Upper lobe of left lung (tissue), 6 donors: ENCODE measurements at regions not wholly inside any gene's neighbourhood (a gene's known extent, or its start where the extent isn't known, plus 50 kb on each side); places are given as distances from the start of the nearest gene placed in this dataset.

Experiments
- ATAC-seq, 2 donors: fragments of 200-7000 bp; cut with Tn5 transposase; one replicate each; pipeline ENCODE4 v1.9.1; 2022; ENCODE audit warnings: mild to moderate bottlenecking in 2 of 2, moderate library complexity in 2 of 2; ENCODE audit not compliant: low FRiP score in 2 of 2
- DNase-seq, 2 donors: peaks; one replicate each; pipeline ENCODE4 v3.0.0-alpha.2; 2019 to 2020
- H3K27ac ChIP-seq, 4 donors: fragments of 200-600 bp; sonication (generic); one replicate each; pipeline ENCODE4 v1.5.1; 2016 to 2019
- H3K27me3 ChIP-seq, 4 donors: fragments of 200-600 bp; sonication (generic); one replicate each; pipeline ENCODE4 v1.5.1; 2017 to 2019
- H3K36me3 ChIP-seq, 4 donors: fragments of 200-600 bp; sonication (generic); one replicate each; pipeline ENCODE4 v1.5.1; 2016 to 2019
- H3K4me1 ChIP-seq, 4 donors: fragments of 200-600 bp; sonication (generic); one replicate each; pipeline ENCODE4 v1.5.1; 2018 to 2019
- H3K4me3 ChIP-seq, 4 donors: fragments of 200-600 bp; sonication (generic); one replicate each; pipeline ENCODE4 v1.5.1; 2017 to 2019; ENCODE audit warnings: mild to moderate bottlenecking in 2 of 4, moderate library complexity in 1 of 4
- H3K9me3 ChIP-seq, 4 donors: fragments of 200-600 bp; sonication (generic); one replicate each; pipeline ENCODE4 v1.5.1; 2018 to 2019
- EP300 ChIP-seq, 4 donors: sonication (generic); formaldehyde crosslinking; IDR thresholded peaks; one replicate each; pipeline ENCODE4 v1.5.1; 2017; ENCODE audit warnings: antibody characterized with exemption in 4 of 4, control low read depth in 2 of 4
- POLR2A ChIP-seq, 4 donors: fragments of 450-650 bp; IDR thresholded peaks; one replicate each; pipeline ENCODE4 v1.5.1; 2016 to 2017; ENCODE audit warnings: antibody characterized with exemption in 4 of 4, mild to moderate bottlenecking in 2 of 4
- POLR2AphosphoS5 ChIP-seq, 2 donors: sonication (generic); formaldehyde crosslinking; IDR thresholded peaks; one replicate each; pipeline ENCODE4 v1.5.1; 2017; ENCODE audit warnings: antibody characterized with exemption in 2 of 2
- WGBS, 2 donors: methylation state at CpG; one replicate each; pipeline ENCODE4 v1.1.5; 2017 to 2018; 5-methylcytosine and 5-hydroxymethylcytosine counted together
- TF ChIP-seq, protein P1 (sequence below), 6 experiments: fragments of 450-650 bp in 4 of 6; fragments of 200-600 bp in 2 of 6; sonication (generic) in 2 of 6; IDR thresholded peaks; one replicate each; pipeline ENCODE4 v1.5.1; 2016 to 2019; ENCODE audit warnings: antibody characterized with exemption in 6 of 6
- donor health status: DM: no; HTN: no; CAD: no; lungs with moderate emphysema.
- donor health status: DM: no; HTN: yes; CAD: no; lungs with severe emphysema.

DNA sequence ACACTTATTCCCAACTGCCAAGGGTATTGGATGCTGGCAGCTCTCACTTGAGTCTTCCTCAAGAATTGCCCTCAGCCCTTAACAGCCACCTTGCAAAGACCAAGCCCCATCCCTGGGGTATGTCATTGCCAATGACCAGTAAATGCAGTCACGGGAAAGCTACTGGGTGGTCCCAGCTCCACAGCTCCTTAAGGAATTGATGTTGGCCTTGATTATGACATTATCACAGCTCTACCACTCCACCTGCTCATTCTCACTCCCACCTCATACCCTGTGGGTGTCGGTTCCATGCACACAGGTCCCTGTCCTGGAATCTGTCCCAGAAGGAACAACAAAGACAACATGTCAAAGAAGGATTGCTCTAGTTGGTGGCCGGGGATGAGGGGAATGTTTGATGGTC is 60.5 kb upstream of the GJB5 start:
- WGBS, 2 donors, result 80 to 87% methylated on average over 2 to 3 of the region's 3 CpGs
- TF ChIP-seq, protein P1, sequence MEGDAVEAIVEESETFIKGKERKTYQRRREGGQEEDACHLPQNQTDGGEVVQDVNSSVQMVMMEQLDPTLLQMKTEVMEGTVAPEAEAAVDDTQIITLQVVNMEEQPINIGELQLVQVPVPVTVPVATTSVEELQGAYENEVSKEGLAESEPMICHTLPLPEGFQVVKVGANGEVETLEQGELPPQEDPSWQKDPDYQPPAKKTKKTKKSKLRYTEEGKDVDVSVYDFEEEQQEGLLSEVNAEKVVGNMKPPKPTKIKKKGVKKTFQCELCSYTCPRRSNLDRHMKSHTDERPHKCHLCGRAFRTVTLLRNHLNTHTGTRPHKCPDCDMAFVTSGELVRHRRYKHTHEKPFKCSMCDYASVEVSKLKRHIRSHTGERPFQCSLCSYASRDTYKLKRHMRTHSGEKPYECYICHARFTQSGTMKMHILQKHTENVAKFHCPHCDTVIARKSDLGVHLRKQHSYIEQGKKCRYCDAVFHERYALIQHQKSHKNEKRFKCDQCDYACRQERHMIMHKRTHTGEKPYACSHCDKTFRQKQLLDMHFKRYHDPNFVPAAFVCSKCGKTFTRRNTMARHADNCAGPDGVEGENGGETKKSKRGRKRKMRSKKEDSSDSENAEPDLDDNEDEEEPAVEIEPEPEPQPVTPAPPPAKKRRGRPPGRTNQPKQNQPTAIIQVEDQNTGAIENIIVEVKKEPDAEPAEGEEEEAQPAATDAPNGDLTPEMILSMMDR (IDR thresholded peaks at IDR 0.05), result no peak
- TF ChIP-seq POLR2A (IDR thresholded peaks at IDR 0.05) (no peak), EP300 (IDR thresholded peaks at IDR 0.05) (no peak), POLR2AphosphoS5 (IDR thresholded peaks at IDR 0.05) (no peak)
- ATAC-seq, result no peak
- H3K36me3 ChIP-seq, result no peaks in the 10 kb centered on the region
- H3K4me3 ChIP-seq, result no peak overlapping the region
- H3K27me3 ChIP-seq, result no peaks in the 10 kb centered on the region
- DNase-seq, result no peak
- no peaks in the 10 kb centered on the region for H3K4me1 ChIP-seq
- no peak overlapping the region for H3K27ac ChIP-seq
- no peaks in the 10 kb centered on the region for H3K9me3 ChIP-seq

DNA sequence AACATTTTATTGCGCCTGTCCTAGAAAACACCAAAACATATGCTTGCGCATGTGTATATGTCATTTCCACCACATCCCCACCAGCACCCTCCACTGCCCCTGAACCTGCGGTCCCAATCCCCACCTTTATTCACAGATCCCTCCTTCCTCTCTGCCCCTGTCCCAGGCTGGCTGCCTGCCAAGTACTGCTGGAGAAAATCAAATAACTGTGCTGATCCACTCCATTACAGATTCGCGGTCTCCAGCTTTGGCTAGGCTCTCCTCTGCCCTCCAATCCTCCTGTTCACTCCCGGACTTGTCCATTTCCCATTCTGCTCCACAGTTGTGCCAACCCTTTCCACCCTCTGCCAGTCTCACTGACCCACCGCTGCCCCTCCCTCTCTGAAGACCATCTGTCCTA is 59.3 kb upstream of the GJB5 start:
- Histone ChIP-seq H3K36me3 (no peaks in the 10 kb centered on the region), H3K4me1 (no peaks in the 10 kb centered on the region), H3K27me3 (no peaks in the 10 kb centered on the region), H3K4me3 (no peak overlapping the region), H3K9me3 (no peaks in the 10 kb centered on the region), H3K27ac (no peak overlapping the region)
- WGBS, 2 donors, result 78 to 80% methylated on average over 7 of the region's 7 CpGs
- no peak for ATAC-seq
- no peak for DNase-seq
- TF ChIP-seq, protein P1 (IDR thresholded peaks at IDR 0.05), result no peak
- TF ChIP-seq POLR2A (IDR thresholded peaks at IDR 0.05), result no peak
- no peak for TF ChIP-seq POLR2AphosphoS5 (IDR thresholded peaks at IDR 0.05)
- no peak for TF ChIP-seq EP300 (IDR thresholded peaks at IDR 0.05)

DNA sequence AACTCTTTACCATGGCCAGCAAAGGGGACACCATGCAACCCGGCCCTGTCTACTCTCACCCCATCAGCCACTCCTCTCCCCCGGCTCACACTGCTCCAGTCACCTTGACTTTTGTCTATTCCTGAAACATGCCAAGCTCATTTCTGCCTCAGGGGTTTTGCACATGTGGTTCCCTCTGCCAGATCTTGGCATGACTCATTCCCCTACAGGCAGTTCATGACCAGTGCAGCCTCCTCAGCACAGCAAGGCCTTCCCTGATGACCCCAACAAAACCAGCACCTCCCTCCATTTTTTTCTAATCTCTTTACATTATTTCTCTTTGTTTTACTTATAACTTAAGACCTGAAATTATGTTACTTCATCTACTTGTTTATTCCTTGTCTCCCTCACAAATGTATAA is 58.6 kb upstream of the GJB5 start:
- no peak overlapping the region for H3K27ac ChIP-seq
- no peaks in the 10 kb centered on the region for H3K36me3 ChIP-seq
- no peak for DNase-seq
- no peak overlapping the region for H3K4me3 ChIP-seq
- H3K4me1 ChIP-seq, result no peaks in the 10 kb centered on the region
- H3K9me3 ChIP-seq, result no peaks in the 10 kb centered on the region
- no peak for TF ChIP-seq POLR2AphosphoS5 (IDR thresholded peaks at IDR 0.05)
- TF ChIP-seq, protein P1 (IDR thresholded peaks at IDR 0.05), result no peak
- TF ChIP-seq POLR2A (IDR thresholded peaks at IDR 0.05), result no peak
- TF ChIP-seq EP300 (IDR thresholded peaks at IDR 0.05), result no peak
- ATAC-seq, result no peak
- WGBS, 2 donors, result 41 to 88% methylated on average over 2 of the region's 2 CpGs
- H3K27me3 ChIP-seq, result no peaks in the 10 kb centered on the region

DNA sequence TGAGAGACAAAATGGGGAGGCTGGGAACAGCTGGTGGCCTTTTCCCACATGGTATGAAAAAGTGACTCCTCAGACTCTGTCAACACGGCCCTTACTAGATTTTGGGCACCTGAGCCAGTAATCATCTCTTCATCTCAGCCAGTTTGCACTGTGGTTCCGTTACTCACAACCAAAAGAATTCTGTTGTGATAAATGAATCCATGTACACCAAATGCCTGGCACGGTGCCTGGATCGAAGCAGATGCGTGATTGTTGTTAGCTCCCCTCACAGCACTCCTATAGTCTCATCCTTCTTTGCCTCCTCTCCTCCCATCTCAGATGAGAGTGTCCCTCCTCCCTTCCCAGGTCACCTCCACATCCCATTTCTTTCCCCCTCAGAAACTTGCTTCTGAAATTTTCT is 57.9 kb upstream of the GJB5 start:
- no peak for DNase-seq
- 64 to 79% methylated on average over 5 of the region's 5 CpGs for WGBS, 2 donors
- Histone ChIP-seq H3K4me3 (no peak overlapping the region), H3K9me3 (no peaks in the 10 kb centered on the region), H3K4me1 (no peaks in the 10 kb centered on the region), H3K36me3 (no peaks in the 10 kb centered on the region), H3K27me3 (no peaks in the 10 kb centered on the region), H3K27ac (no peak overlapping the region)
- no peak for ATAC-seq
- TF ChIP-seq, protein P1 (IDR thresholded peaks at IDR 0.05), result no peak
- TF ChIP-seq POLR2A (IDR thresholded peaks at IDR 0.05) (no peak), EP300 (IDR thresholded peaks at IDR 0.05) (no peak), POLR2AphosphoS5 (IDR thresholded peaks at IDR 0.05) (no peak)

DNA sequence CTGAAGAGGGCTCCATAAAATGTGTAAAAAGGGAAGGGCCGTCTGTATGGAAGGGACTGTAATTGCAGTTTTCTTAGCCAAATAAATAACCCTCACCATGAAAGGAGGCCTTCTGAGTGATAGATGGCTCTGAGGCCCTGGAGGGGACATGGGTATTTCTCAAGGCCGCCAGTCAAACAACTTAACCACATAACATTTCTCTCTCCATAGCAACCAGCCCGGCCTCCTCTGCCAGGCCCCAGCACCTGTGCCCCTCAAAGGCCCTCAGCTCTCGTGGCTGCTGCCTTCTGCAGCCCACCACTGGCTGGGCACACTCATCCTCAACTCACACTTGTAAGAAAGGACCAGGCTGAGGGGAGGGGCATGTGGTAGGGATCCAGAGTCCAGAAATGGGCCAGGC is 57.0 kb upstream of the GJB5 start:
- no peaks in the 10 kb centered on the region for H3K27me3 ChIP-seq
- no peak overlapping the region for H3K4me3 ChIP-seq
- WGBS, 2 donors, result 30 to 43% methylated on average over 2 to 4 of the region's 4 CpGs
- H3K27ac ChIP-seq, result no peak overlapping the region
- peak in 1 of 2 donors; percentile 17 for DNase-seq
- no peaks in the 10 kb centered on the region for H3K4me1 ChIP-seq
- no peaks in the 10 kb centered on the region for H3K9me3 ChIP-seq
- no peaks in the 10 kb centered on the region for H3K36me3 ChIP-seq
- no peak for ATAC-seq
- TF ChIP-seq EP300 (IDR thresholded peaks at IDR 0.05) (no peak), POLR2AphosphoS5 (IDR thresholded peaks at IDR 0.05) (no peak), POLR2A (IDR thresholded peaks at IDR 0.05) (no peak)
- TF ChIP-seq, protein P1 (IDR thresholded peaks at IDR 0.05), result no peak
